ENCODE measurements at regions not wholly inside any gene's neighbourhood (a gene's known extent, or its start where the extent isn't known, plus 50 kb on each side); places are given as distances from the start of the nearest gene placed in this dataset.

DNA sequence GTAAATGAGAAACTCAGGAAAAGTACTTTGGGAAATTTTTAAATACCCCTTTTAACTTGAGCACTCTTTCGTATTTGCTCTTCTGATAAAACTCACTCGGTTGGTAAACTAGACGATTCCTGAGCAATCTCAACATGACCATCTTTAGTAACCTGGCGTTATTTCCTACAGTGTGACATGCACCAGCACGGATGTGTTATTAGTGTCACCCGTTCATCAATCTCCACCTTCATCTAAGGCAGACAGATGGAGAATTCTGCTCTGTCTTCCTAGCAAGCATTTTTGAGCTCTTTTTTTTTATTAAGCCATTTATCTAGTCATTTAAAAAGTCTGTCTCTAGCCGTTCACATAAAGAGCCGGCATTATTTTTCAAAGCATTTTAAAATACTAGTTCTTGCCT lies 155.2 kb downstream of the DISP1 start:
- no peak for TF ChIP-seq EZH2 (IDR thresholded peaks at IDR 0.05; ENCODE audit: low read length)
- TF ChIP-seq, protein P1, sequence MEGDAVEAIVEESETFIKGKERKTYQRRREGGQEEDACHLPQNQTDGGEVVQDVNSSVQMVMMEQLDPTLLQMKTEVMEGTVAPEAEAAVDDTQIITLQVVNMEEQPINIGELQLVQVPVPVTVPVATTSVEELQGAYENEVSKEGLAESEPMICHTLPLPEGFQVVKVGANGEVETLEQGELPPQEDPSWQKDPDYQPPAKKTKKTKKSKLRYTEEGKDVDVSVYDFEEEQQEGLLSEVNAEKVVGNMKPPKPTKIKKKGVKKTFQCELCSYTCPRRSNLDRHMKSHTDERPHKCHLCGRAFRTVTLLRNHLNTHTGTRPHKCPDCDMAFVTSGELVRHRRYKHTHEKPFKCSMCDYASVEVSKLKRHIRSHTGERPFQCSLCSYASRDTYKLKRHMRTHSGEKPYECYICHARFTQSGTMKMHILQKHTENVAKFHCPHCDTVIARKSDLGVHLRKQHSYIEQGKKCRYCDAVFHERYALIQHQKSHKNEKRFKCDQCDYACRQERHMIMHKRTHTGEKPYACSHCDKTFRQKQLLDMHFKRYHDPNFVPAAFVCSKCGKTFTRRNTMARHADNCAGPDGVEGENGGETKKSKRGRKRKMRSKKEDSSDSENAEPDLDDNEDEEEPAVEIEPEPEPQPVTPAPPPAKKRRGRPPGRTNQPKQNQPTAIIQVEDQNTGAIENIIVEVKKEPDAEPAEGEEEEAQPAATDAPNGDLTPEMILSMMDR (optimal IDR thresholded peaks at IDR 0.05 in 1 of 3, IDR thresholded peaks at IDR 0.05 in 1 of 3, conservative IDR thresholded peaks at IDR 0.05 in 1 of 3; ENCODE audit: extremely low read depth in 1 of 3, insufficient read depth in 2 of 3, low read length in 3 of 3), result no peak

Measured in keratinocyte (primary cell).